ENCODE measurements at regions not wholly inside any gene's neighbourhood (a gene's known extent, or its start where the extent isn't known, plus 50 kb on each side); places are given as distances from the start of the nearest gene placed in this dataset.

- FAIRE-seq (no peak), DNase-seq (ENCODE audit: low read depth, low spot score) (no peak)
- ChIA-PET CTCF (no interaction called here), POLR2A (no interaction called here)
- no peaks in the 10 kb centered on the region for H3K9me1 ChIP-seq (replicated peaks; ENCODE audit: control insufficient read depth, extremely low read depth, insufficient read depth, low read length)
- H2AFZ ChIP-seq (ENCODE audit: low read depth, low read length): no peak overlapping the region
- H3K36me3 ChIP-seq (ENCODE audit: control insufficient read depth in 2 of 2, extremely low read depth in 1 of 2, insufficient read depth in 2 of 2, low read length in 2 of 2): no peaks in the 10 kb centered on the region
- H4K20me1 ChIP-seq (replicated peaks; ENCODE audit: control insufficient read depth, extremely low read depth, insufficient read depth, low read length): no peaks in the 10 kb centered on the region
- BruUV-seq (replicated peaks): no TSS peak
- no peak overlapping the region for H3K4me2 ChIP-seq (ENCODE audit: insufficient read depth, low read length)
- dilution Hi-C loops (cut with MboI; ENCODE audit: extremely low pct_ligation_motif_present, low sequenced_read_pairs) (no loop called here), intact Hi-C loops (cut with micrococcal nuclease) (no loop called here)
- no peaks in the 10 kb centered on the region for H3K79me2 ChIP-seq (ENCODE audit: control insufficient read depth, insufficient read depth, low read length)
- no peaks in the 10 kb centered on the region for H3K4me1 ChIP-seq (ENCODE audit: control insufficient read depth, extremely low read depth, insufficient read depth, low read length)
- no peak overlapping the region for H3K27ac ChIP-seq (ENCODE audit: insufficient read depth, low read depth, low read length)
- no peaks in the 10 kb centered on the region for H3K27me3 ChIP-seq (ENCODE audit: control insufficient read depth in 2 of 2, insufficient read depth in 2 of 2, low read length in 2 of 2)
- TF ChIP-seq MAX (IDR thresholded peaks at IDR 0.05; ENCODE audit: insufficient read depth, insufficient read length) (no peak), GATA2 (IDR thresholded peaks at IDR 0.05; ENCODE audit: insufficient read depth, insufficient read length, low read depth, low read length) (no peak), JUN (IDR thresholded peaks at IDR 0.05; ENCODE audit: borderline replicate concordance, insufficient read depth, insufficient read length, low read depth) (no peak), MYC (IDR thresholded peaks at IDR 0.05; ENCODE audit: low read depth, low read length) (no peak), POLR2A (IDR thresholded peaks at IDR 0.05; ENCODE audit: low read depth, low read length) (no peak), FOS (IDR thresholded peaks at IDR 0.05; ENCODE audit: borderline replicate concordance, insufficient read depth, low read length) (no peak), POLR2AphosphoS5 (IDR thresholded peaks at IDR 0.05; ENCODE audit: insufficient read depth, low read depth, low read length) (no peak), EZH2 (IDR thresholded peaks at IDR 0.05; ENCODE audit: borderline replicate concordance, low read depth, low read length, severe bottlenecking) (no peak)
- TF ChIP-seq, protein P1, sequence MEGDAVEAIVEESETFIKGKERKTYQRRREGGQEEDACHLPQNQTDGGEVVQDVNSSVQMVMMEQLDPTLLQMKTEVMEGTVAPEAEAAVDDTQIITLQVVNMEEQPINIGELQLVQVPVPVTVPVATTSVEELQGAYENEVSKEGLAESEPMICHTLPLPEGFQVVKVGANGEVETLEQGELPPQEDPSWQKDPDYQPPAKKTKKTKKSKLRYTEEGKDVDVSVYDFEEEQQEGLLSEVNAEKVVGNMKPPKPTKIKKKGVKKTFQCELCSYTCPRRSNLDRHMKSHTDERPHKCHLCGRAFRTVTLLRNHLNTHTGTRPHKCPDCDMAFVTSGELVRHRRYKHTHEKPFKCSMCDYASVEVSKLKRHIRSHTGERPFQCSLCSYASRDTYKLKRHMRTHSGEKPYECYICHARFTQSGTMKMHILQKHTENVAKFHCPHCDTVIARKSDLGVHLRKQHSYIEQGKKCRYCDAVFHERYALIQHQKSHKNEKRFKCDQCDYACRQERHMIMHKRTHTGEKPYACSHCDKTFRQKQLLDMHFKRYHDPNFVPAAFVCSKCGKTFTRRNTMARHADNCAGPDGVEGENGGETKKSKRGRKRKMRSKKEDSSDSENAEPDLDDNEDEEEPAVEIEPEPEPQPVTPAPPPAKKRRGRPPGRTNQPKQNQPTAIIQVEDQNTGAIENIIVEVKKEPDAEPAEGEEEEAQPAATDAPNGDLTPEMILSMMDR (IDR thresholded peaks at IDR 0.05; ENCODE audit: extremely low read depth in 1 of 2, insufficient read depth in 1 of 2, low read depth in 1 of 2, low read length in 2 of 2): no peak
- H3K4me3 ChIP-seq (replicated peaks in 1 of 3; ENCODE audit: insufficient read depth in 1 of 3, low read depth in 1 of 3, low read length in 3 of 3): no peak overlapping the region
- no peak overlapping the region for H3K9ac ChIP-seq (replicated peaks; ENCODE audit: extremely low read depth, insufficient read depth, low read length)
- H3K9me3 ChIP-seq (replicated peaks; ENCODE audit: control insufficient read depth, insufficient read depth, low read length): no peaks in the 10 kb centered on the region
These were observed 187.9 kb upstream of the IL15 start for GRCh38 chr4:141448490-141448889.
